ENCODE measurements at regions not wholly inside any gene's neighbourhood (a gene's known extent, or its start where the extent isn't known, plus 50 kb on each side); places are given as distances from the start of the nearest gene placed in this dataset.

- peaks cover 20% of the 10 kb centered on the region for H3K4me1 ChIP-seq (ENCODE audit: control insufficient read depth, low read length)
- no peaks in the 10 kb centered on the region for H3K9me2 ChIP-seq (replicated peaks; ENCODE audit: control insufficient read depth, low read length)
- peak overlapping the region; percentile 61; the same call in 1 of the 2 replicates for H3K4me3 ChIP-seq (ENCODE audit: low read length)
- peak overlapping the region; percentile 67 for H3K4me2 ChIP-seq (ENCODE audit: low read length)
- H3K9me3 ChIP-seq (ENCODE audit: control insufficient read depth, insufficient read depth, low read length): no peaks in the 10 kb centered on the region
- H3K27me3 ChIP-seq (ENCODE audit: control insufficient read depth, low read length): no peaks in the 10 kb centered on the region
- H4K20me1 ChIP-seq (ENCODE audit: control insufficient read depth, insufficient read depth, low read depth, low read length): no peaks in the 10 kb centered on the region
- no peaks in the 10 kb centered on the region for H3K36me3 ChIP-seq (ENCODE audit: control insufficient read depth, low read length)
- TF ChIP-seq EZH2phosphoT487 (IDR thresholded peaks at IDR 0.05; ENCODE audit: borderline replicate concordance, low read length): no peak
- no peak for TF ChIP-seq CTCF (IDR thresholded peaks at IDR 0.05; ENCODE audit: low read depth, low read length, poor library complexity, severe bottlenecking)
- no peak overlapping the region for H3K27ac ChIP-seq (ENCODE audit: low read depth, low read length)
- H3K79me2 ChIP-seq (ENCODE audit: control insufficient read depth, low read length): no peaks in the 10 kb centered on the region
- H3F3A ChIP-seq (ENCODE audit: control insufficient read depth, insufficient read depth): 0 out of 2 replicates have a peak, but pooled peaks cover 7% of the 10 kb centered on the region
These were observed 63.0 kb downstream of the FOS start for GRCh38 chr14:75341620-75342019.

- H4K20me1 ChIP-seq (ENCODE audit: control insufficient read depth, insufficient read depth, low read depth, low read length): no peaks in the 10 kb centered on the region
- H3K27me3 ChIP-seq (ENCODE audit: control insufficient read depth, low read length): no peaks in the 10 kb centered on the region
- TF ChIP-seq CTCF (IDR thresholded peaks at IDR 0.05; ENCODE audit: low read depth, low read length, poor library complexity, severe bottlenecking) (no peak), EZH2phosphoT487 (IDR thresholded peaks at IDR 0.05; ENCODE audit: borderline replicate concordance, low read length) (no peak)
- H3K79me2 ChIP-seq (ENCODE audit: control insufficient read depth, low read length): no peaks in the 10 kb centered on the region
- H3K9me2 ChIP-seq (replicated peaks; ENCODE audit: control insufficient read depth, low read length): no peaks in the 10 kb centered on the region
- no peaks in the 10 kb centered on the region for H3K9me3 ChIP-seq (ENCODE audit: control insufficient read depth, insufficient read depth, low read length)
- H3K4me1 ChIP-seq (ENCODE audit: control insufficient read depth, low read length): peaks cover 20% of the 10 kb centered on the region
- no peak overlapping the region for H3K27ac ChIP-seq (ENCODE audit: low read depth, low read length)
- no peak overlapping the region for H3K4me3 ChIP-seq (ENCODE audit: low read length)
- H3K4me2 ChIP-seq (ENCODE audit: low read length): no peak overlapping the region
- H3F3A ChIP-seq (ENCODE audit: control insufficient read depth, insufficient read depth): 0 out of 2 replicates have a peak, but pooled peaks cover 6% of the 10 kb centered on the region
- H3K36me3 ChIP-seq (ENCODE audit: control insufficient read depth, low read length): no peaks in the 10 kb centered on the region
These were observed 64.4 kb downstream of the FOS start for GRCh38 chr14:75342762-75343599.

GRCh38 chr14:75343911-75344310 lies 65.3 kb downstream of the FOS start:
- no peak overlapping the region for H3K27ac ChIP-seq (ENCODE audit: low read depth, low read length)
- no peaks in the 10 kb centered on the region for H3K79me2 ChIP-seq (ENCODE audit: control insufficient read depth, low read length)
- no peak overlapping the region for H3K4me3 ChIP-seq (ENCODE audit: low read length)
- H3K4me2 ChIP-seq (ENCODE audit: low read length): no peak overlapping the region
- H4K20me1 ChIP-seq (ENCODE audit: control insufficient read depth, insufficient read depth, low read depth, low read length): no peaks in the 10 kb centered on the region
- no peaks in the 10 kb centered on the region for H3K36me3 ChIP-seq (ENCODE audit: control insufficient read depth, low read length)
- H3K4me1 ChIP-seq (ENCODE audit: control insufficient read depth, low read length): peaks cover 20% of the 10 kb centered on the region
- H3K9me2 ChIP-seq (replicated peaks; ENCODE audit: control insufficient read depth, low read length): no peaks in the 10 kb centered on the region
- no peaks in the 10 kb centered on the region for H3K9me3 ChIP-seq (ENCODE audit: control insufficient read depth, insufficient read depth, low read length)
- H3F3A ChIP-seq (ENCODE audit: control insufficient read depth, insufficient read depth): 0 out of 2 replicates have a peak, but pooled peaks cover 6% of the 10 kb centered on the region
- H3K27me3 ChIP-seq (ENCODE audit: control insufficient read depth, low read length): no peaks in the 10 kb centered on the region
- TF ChIP-seq CTCF (IDR thresholded peaks at IDR 0.05; ENCODE audit: low read depth, low read length, poor library complexity, severe bottlenecking) (no peak), EZH2phosphoT487 (IDR thresholded peaks at IDR 0.05; ENCODE audit: borderline replicate concordance, low read length) (no peak)
